ENCODE measurements at regions not wholly inside any gene's neighbourhood (a gene's known extent, or its start where the extent isn't known, plus 50 kb on each side); places are given as distances from the start of the nearest gene placed in this dataset.

GRCh38 chr20:11217326-11218172 is 543.8 kb upstream of the JAG1 start:
- TF ChIP-seq CTCF (conservative IDR thresholded peaks at IDR 0.05; ENCODE audit: low read length) (no peak), EZH2phosphoT487 (IDR thresholded peaks at IDR 0.05; ENCODE audit: borderline replicate concordance) (no peak)
